Hematopoietic multipotent progenitor cell (in vitro differentiated cells): ENCODE measurements at regions not wholly inside any gene's neighbourhood (a gene's known extent, or its start where the extent isn't known, plus 50 kb on each side); places are given as distances from the start of the nearest gene placed in this dataset.
"Not testable (repeated sequence)": the region's sequence is repeated elsewhere in the genome, so short reads cannot be mapped to it uniquely, and the experiment has no call there.

ENCODE experiments used
- DNase-seq, 3 donors: peaks; one replicate each; pipeline ENCODE4 v3.0.0-alpha.2; 2011 to 2015; ENCODE audit warnings: low read depth in 2 of 3, low spot score in 2 of 3

GRCh38 chr6:140462453-140463311, 1088.2 kb upstream of the CITED2 start:
- DNase-seq = no peak

DNA sequence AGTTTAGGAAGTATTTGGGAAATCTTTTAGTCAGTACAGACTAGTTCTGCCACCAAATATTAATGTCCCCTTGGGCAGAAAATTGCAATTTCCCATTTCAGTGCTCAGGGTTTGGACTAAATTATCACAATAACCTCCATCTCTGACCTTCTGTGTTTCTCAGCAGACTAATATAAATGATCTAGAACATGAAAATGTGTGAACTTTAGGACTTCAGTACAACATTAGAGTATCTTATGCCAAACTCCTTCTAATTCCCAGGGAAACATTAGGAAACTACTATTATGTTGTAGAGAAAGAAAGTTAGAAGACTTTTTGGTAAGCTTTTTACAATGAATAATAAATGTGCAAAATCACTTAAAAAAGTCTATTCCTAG, 1087.6 kb upstream of the CITED2 start:
- no peak for DNase-seq

- no peak for DNase-seq
Measured at GRCh38 chr6:140460267-140460666, 1085.8 kb upstream of the CITED2 start.

DNA sequence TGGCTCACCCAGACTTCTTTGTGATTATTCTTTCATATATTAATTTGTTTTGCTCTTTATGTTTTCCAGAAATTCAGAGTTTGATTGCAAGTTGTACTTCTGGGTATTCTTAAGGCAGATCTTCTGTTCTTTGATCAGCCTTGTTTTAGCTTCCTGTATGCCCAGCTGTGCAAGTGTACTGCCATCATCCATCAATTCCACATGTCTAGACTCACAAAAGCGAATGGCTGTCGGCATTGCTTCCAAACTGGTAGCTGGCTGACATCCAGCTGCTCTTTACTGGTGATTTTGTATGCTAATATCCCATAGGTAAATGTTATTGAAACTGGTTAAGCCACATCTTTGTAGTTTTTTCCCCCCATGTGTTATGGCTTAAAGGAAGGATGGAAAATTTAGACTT, 1084.8 kb upstream of the CITED2 start:
- no peak for DNase-seq

DNA sequence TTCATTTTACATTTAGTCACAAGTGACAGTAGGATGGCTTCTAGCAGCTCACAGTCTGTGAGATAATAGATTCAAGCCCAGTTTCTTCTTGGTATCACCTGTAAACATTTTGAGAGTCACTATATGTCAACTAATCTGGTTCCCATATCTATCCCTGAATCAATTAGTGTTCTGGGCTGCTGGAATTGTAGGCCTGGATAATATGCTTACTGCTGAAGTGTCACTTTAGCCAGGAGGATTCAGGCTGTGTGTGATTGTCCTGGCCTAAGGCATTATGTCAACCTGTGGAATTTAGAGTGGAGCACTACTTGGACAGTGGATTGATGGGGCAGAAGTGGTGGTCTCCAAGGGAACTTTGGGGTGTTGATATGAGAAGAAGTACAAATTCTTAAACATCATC, 1071.8 kb upstream of the CITED2 start:
- no peak for DNase-seq

DNA sequence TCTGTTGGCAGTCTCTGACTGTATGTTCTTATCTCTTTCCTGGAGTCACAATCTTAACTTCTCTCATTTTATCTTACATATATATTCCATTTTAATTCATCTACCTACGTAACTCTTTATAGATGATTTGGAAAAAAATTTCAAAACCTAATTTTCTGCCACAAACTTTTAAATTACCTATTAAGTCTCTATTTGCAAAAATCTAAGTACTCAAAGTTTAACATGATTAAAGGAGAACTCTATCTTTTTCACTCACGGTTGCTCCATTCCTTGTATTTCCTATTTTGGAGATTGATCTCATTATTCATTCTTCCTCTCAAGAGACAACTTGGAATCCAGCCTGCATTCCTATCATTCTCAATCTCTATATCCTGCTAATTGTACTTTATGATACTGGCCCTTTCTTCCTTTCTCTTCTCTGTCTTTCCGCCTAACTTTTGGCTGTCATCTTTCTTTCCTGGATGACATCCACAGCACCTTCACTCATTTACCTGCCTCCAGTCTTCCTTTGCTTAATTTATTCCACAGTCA, 1071.1 kb upstream of the CITED2 start:
- no peak for DNase-seq

- not testable (repeated sequence) for DNase-seq
Measured at GRCh38 chr6:140443112-140443511, 1068.7 kb upstream of the CITED2 start.

GRCh38 chr6:140441256-140441655, 1066.8 kb upstream of the CITED2 start:
- peak in 2 of 3 donors; percentile 24 to 68 for DNase-seq

GRCh38 chr6:140440223-140440835, 1065.9 kb upstream of the CITED2 start:
- DNase-seq = no peak

GRCh38 chr6:140438346-140438735, 1063.9 kb upstream of the CITED2 start:
- no peak for DNase-seq

- DNase-seq = no peak
Measured at GRCh38 chr6:140437619-140438345, 1063.3 kb upstream of the CITED2 start.

- no peak for DNase-seq
Measured at GRCh38 chr6:140436023-140436811, 1061.8 kb upstream of the CITED2 start.

GRCh38 chr6:140434761-140435160, 1060.3 kb upstream of the CITED2 start:
- DNase-seq = no peak

- DNase-seq = no peak
Measured at GRCh38 chr6:140433072-140433471, 1058.6 kb upstream of the CITED2 start.

DNA sequence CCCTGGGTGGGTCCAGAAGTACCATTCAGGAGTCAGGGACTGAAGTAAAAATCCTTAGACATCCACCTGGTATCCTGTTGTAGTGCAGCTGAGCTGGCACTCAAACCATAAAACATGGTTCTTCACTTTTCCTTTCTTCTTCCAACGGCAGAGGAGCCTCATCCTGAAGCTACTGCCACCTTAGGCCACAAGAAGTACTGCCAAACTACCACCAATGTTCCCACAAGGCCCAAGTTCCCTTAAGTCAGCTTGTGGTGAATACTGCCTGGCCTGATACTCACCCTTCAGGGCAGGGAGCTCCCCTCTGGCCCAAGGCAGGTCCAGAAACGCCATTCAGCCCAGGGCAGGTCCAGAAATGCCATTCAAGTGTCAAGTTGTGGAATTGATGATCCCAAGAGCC, 1053.4 kb upstream of the CITED2 start:
- DNase-seq = no peak

GRCh38 chr6:140414966-140415620, 1040.6 kb upstream of the CITED2 start:
- DNase-seq = no peak

- DNase-seq = no peak
Measured at GRCh38 chr6:140403020-140403419, 1028.6 kb upstream of the CITED2 start.

DNA sequence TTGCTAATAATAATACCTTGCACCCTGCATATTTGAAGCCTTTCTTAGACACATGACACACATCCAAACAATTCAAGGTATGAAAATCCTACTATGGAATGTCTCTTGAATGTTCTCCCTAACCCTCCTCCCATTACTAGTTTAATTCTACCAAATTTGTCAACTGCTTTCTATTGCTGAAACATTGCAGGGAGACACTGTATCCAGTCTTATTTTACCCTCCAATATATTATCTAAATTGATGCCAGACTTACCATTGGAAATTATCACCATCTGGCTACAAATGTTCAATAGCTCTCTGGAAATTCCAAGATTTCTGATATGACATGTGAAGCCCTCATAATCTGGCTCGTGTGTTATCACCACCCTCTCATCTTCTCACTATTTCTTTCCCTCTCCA, 1027.3 kb upstream of the CITED2 start:
- DNase-seq = no peak

- no peak for DNase-seq
Measured at GRCh38 chr6:140398076-140398475, 1023.6 kb upstream of the CITED2 start.

DNA sequence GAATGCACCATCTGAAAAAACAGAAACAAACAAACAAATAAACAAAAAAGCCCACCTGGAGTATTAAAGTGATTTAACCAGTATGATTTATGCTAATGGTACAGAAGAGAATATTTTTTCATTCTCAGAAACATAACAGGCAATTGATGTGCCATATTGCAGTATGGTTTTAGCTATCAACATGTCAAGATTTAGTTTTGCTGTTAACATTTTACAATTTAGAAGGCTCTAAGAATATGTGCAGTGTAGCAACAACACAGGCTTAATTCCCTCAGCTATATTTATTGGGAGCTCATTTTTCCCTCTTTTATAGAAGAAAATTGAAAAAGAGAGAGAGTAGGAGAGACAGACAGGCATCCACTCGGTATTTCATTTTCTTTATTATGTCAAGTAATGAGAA, 1022.7 kb upstream of the CITED2 start:
- DNase-seq = no peak
